CD4-positive, alpha-beta T cell treated with Interleukin-6 for 4 hours (primary cell): ENCODE measurements at regions not wholly inside any gene's neighbourhood (a gene's known extent, or its start where the extent isn't known, plus 50 kb on each side); places are given as distances from the start of the nearest gene placed in this dataset.
"Not testable (repeated sequence)": the region's sequence is repeated elsewhere in the genome, so short reads cannot be mapped to it uniquely, and the experiment has no call there.

Source experiments
- DNase-seq: peaks from one replicate; pipeline ENCODE4 v3.0.0-alpha.2; 2020; ENCODE audit warnings: mixed read lengths

DNA sequence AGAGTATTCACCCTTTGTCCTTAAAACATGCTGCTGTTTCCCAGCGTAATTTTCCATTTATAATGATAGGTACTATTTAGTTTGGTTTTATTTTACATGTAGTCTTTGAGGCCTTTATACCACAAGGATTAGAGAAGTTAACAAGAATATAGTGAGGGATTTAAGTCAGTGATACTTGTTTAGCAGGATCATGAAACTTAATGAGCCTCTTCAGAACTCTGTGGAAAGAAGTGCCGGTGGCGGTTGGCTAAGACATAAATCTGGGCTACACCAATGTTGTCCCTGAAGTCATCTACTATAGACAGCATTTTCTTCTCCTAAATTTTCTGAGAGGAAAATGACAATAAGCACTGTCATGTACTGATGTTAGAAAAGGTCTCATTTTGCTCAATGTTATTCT, 1226.0 kb upstream of the SEL1L start:
- no peak for DNase-seq

DNA sequence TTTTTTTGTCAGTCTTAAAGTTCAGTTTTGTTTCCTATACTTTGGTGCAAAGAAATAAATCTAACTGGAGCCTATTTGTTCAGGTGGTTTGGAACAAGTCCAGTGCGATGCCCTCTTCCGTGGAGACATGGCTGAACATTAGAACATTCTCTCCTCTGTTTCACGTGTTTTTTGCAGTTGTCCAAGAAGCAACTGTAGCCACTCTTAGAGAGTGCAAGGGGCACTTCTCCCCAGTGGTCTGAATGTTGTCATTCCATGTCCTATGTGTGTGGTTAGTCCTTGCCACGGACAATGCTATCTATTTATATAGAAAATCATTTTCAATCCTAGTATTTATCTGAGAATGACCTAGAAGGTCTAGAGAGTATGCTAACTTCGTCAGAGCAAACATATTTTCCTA, 1232.5 kb upstream of the SEL1L start:
- no peak for DNase-seq

DNA sequence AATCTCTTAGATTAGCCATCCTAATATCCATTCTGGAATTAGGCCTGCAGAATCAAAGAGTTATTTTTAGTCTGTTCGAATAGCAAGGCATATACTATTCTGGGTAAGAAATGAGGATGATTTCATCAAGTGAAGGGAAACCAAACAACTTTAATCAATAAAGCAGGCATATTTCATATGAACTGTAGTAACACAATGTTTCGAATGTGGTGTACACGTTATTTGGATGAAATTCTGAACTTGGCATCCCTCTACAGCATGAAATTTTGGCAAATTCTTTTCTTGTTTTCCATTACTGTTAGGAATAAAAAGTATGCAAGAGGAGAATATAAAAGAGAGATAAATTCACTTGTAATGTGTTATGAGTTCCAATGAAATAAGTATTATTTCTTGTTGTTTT, 1233.3 kb upstream of the SEL1L start:
- DNase-seq: no peak

DNA sequence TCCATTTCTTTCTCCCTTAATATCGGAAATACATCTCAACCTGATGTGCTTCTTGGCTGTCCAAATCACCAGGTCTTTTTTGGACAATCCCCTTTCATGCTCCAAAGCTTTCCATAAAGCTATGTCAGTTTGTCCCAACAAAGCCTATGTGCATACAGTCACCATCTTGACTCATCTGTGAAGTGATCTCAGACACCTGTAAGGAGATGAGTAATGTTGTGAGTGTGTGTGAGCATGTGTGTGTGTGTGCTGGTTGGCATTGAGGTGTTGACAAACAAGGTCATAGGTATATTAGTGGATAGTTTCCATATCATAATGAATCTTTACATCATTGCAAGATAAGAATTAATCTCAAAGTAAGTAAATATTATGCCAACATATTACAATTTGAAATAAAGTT, 1243.3 kb upstream of the SEL1L start:
- no peak for DNase-seq

DNA sequence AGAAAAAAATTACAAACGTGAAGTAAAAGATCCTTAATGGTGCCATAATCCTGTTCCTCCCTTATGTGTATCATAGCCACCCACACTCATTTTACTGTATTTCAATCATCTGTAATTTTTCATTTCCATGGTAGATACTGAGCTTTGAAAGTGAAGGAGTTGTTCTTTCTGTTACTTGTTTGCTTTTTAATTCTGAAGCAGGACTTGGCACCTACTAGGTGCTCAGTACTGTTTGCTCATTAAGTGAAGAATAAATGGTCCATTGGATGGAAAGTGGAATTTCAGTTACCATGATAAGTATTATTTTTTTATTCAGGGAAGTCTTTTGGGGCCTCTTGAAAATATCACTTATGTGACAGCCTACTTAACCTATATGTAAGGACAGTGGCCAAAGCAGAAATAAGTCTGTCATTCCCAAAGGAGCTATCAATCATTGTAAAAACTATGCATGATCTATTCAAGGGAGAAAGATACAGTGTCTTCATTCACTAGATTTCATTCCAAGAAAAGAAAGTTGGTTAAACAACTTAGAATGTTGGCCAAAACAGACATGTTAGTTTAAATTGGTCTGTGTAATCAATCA, 1244.4 kb upstream of the SEL1L start:
- no peak for DNase-seq

DNA sequence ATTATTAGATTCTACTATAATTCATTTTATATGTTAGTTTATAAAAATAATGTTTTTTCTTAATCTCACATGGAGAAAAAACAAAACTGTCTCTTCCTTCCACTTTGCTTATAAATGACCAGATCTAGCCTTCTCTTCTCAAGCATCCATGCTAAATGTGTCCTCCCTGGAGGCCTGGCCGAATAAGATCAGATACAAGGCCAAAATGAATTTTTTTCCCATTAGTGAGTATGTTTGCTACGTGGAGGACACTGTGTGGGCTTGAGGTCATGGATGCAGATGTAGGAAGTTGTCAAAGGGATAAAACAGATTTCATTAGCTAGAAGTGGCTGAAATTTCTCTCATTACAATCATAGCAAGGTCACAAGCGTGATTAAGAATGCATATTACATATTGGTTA, 1244.9 kb upstream of the SEL1L start:
- DNase-seq: no peak

DNA sequence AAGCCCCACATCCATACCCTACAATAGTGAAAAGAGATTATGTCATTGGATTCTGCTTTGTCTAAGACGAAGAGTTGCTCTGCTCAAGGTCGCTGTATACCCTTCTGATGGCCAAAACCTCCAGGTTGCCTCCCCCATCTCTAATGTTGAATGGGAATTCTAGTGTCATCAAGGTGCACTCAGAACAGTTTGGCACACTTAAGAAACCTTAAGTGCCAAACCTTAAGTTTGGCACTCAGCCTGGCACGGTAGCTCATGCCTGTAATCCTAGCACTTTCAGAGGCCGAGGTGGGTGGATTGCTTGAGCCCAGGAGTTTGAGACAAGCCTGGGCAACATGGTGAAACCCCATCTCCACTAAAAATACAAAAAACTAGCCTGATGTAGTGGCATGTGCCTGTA, 1245.6 kb upstream of the SEL1L start:
- DNase-seq: no peak

DNA sequence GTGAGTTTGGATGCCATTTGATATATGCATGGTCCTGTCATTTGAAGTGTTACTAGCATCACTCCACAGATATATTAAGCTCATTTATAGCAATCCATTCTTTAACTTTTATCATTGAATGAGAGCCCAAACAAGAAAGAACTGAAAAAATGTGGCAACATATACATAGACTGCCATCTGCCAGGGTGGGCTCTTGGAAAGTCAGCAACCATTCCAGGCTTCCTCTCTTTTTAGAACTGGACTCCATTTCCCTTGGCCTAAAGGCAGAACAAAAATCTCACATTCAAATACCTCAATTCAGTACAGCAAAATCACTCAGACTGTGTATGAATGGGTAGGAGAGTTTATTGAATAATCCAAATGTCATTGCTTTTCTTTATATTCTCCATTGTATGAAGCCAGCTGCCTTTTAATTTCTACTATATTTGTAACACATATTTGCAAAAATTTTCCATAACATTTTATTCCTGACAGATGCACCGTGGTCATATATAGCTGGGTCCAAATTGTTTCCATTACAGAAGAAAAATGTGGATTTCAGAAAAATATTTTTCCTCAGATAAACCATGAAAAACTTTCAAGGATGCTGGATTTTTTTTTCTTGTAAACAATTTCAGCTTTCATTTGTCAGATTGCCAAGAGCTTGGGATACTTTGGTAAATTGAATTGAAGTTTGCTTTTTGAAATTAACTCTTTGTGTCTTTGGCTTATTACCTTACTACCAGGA, 1252.3 kb upstream of the SEL1L start:
- no peak for DNase-seq

DNA sequence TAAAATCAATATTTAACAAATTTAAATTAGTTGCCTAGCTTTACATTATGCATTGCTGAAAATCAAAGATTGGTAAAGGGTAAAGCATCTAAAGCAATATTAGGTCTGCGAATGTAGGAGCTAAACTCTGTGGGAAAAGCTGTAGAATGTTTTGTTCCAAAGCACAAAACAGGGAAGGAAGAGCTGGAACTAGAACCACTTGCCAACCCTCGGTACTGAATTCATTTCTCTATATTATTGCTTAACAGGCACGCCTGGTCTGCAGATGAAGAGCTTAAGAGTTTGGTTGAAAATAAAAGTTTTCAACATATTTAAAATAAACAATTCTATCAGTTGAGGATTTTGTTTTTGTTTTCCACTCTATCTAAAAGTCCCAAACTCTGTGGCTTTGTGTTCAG, 1252.8 kb upstream of the SEL1L start:
- DNase-seq: no peak

DNA sequence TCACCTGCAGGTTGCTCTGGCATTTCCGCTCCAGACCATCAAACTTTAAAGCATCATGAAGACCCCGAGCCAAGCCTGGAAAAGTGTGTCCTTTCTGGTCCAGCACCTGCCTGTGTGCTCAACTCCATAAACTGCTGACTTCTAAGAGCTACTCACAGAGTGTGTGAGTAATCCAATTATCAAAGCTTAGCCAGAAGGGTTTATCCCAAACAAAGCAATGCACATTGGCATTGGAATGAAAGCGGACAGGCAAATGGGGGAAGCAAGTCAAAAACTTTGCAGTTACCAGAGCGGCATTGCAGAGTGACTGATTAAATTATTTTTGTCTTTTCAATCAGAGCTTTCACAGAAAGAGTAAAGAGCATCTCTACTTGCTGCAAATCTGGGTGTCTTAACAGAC, 1262.4 kb upstream of the SEL1L start:
- DNase-seq: no peak

DNA sequence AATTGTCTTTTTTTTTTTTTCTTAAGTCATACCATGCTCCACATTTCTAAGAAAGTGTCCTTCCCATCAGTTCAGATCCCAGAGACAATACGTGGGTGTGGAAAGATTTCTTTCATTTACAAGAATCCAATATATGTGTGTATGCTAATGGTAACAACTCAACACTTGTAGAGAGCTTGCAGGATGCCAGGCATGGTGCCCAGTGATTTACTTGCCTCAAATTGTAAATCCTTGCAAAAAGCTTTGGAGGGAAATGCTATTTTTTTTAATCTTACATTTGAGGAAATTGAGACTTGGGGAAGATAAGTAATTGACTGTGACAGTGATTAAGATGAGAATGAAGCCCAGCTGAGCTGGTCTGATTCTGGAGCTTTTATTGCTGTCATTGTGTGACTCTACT, 1264.6 kb upstream of the SEL1L start:
- DNase-seq: no peak

DNA sequence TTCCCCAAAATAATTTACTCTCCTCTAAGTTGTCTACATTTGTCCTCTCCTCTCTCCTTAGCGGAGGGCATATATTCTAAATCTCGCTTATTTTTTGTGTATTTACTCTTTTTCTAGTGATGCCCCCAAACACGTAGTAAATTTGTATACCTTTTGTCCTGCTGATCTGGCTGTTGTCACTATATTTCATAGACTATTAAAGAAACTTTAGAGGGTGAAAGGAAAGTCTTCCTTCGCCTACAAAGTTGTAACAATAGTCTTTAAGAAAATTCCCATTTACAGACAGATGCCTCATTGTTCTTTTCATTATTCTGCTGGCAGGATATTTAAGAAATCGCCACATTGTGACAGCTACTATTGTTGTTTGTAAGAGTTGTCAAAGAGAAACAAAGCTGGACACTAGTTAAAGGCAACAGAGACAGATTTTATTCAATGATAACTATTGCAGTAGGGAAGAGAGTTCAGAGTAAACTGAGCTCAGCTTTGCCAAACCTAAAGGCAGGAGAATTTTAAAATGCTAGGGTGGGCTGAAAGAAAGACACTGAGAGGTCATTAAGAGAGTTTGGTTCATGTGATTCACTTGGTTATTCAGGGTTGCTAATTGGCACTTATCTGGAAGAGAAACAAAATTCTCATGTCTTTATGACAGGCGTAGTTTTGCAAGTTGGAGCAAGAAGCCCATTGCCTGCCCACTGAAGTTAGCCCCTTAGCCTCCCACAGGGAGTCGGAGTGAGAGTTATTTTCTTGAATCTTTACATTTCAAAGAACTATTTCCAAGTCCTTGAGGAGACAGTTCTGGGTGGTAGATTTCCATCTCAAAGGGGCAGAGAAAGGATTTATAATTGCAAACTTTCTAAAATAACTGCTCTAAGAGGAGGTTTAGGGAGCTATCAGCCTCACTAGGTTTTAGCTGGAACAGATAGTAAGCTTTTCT, 1272.5 kb upstream of the SEL1L start:
- no peak for DNase-seq

DNA sequence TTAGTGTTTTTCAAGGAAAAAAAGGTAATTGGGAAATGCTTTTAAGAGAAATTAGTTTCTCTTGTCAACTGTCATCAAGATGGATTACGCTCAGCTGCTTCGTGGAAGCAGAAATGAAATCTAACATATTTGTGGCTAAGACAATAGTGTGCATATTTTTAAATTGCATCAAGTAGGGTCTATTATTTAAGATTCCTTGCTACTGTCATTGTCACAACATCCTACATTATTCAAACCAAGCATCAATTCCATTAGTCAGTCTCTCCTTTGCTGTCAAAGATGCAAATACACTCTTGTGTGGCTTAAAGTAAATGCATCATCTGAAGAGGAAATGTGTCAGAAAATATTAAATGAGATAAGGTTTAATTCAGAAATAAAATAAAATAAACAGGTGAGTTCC, 1277.6 kb upstream of the SEL1L start:
- DNase-seq: no peak

DNA sequence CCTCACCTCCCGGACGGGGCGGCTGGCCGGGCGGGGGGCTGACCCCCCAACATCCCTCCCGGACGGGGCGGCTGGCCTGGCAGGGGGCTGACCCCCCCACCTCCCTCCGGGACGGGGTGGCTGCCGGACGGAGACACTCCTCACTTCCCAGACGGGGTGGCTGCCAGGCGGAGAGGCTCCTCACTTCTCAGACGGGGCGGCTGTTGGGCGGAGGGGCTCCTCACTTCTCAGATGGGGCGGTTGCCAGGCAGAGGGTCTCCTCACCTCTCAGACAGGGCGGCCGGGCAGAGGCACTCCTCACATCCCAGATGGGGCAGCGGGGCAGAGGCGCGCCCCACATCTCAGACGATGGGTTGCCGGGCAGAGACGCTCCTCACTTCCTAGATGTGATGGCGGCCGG, 1280.7 kb upstream of the SEL1L start:
- DNase-seq: not testable (repeated sequence)

DNA sequence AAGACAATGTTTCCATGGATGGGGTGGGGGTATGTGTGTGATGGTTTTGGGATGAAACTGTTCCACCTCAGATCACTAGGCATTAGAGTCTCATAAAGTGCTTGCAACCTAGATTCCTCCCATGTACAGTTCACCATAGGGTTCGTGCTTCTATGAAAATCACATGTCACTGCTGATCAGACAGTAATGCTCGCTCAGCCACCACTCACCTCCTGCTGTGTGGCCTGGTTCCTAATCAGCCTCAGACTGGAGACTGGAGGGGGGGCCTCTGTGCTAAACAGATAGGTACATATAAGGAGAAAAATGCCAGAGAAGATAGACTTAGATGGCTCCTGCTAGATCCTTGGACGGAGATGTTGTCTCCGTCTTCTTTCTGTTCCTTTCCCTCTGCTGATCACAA, 1296.9 kb upstream of the SEL1L start:
- no peak for DNase-seq

DNA sequence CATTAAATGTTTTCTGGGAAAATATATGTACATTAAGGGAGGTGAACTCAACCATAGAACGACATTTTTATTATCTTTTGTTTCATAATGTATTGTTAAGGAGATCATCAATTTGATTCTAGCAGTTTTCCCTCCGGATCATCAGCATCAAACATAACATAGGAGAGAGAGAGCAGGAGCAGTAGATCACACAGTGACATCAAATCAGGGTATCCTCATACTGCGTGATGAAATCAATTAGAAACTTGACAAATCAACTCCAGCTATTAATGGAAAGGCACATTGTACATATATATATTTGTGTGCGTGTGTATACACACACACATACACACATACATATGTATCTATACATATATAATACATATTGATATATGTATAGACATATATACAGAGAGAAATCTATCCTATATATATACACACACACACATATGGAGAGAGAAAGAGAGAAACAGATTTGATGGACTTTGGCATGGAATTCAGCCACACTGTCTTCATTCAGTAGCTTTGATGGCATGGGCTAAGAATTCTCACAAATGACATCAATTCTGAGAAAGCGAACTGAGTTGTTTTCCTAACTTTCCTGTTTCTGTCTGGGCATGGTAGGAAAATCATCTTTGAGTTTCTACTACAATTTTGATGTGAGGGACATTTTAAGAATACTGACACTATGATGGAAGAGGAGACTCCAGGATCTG, 1302.8 kb upstream of the SEL1L start:
- DNase-seq: no peak

DNA sequence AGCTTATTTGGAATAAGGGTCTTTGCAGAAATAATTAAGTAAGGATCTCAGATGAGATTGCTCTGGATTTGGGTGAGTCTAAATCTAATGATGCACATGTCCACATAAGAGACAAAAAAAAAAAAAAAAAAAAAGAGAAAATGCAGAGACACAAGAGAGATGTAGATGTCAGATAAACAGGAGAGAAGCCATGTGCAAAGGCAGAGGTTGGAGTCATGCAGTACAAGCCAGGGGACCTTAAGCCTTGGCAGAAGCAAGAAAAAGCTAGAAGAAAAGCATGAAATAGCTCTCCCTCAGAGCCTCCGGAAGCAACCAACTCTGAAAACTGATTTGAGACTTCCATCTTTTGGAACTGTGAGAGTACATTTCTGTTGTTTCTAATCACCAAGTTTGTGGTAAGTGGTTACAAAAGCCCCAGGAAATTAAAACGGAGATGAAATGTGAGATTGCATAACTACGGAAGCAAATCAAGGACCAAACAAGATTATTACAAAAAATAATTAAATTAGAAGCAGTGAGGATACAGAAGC, 1304.0 kb upstream of the SEL1L start:
- DNase-seq: no peak

DNA sequence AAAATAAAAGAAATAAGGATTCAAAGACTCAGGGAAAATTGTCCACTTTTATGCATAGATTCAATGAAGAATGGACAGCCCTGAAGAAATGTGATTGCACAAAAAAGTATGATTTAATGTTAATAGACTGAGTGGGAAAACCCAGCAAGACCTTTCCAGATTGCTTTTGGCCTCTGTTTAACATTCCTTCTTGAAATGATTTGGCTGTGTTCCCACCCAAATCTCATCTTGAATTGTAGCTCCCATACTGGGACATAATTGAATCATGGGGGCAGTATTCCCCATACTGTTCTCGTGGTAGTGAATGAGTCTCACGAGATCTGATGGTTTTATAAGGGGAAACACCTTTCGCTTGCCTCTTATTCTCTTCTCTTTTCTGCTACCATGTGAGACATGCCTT, 1316.9 kb upstream of the SEL1L start:
- no peak for DNase-seq

DNA sequence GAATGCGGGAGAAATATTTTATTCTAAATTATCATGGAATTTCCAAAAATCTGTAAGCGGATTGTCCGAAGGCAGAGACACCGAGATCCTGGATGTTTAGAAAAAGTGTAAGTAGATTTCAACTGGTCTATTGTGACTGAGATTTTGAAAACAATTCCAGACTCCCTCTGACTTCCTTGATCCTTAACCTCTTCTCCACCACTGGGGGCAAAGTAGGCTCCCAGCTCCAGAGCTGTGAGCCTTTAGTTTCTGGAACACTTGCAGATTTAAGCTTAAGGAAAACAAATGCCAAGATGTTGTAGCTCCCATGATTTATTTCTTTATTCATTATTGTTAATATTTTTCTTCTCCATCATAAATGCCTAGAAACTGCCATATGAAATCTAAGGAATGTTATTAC, 1320.5 kb upstream of the SEL1L start:
- DNase-seq: no peak

DNA sequence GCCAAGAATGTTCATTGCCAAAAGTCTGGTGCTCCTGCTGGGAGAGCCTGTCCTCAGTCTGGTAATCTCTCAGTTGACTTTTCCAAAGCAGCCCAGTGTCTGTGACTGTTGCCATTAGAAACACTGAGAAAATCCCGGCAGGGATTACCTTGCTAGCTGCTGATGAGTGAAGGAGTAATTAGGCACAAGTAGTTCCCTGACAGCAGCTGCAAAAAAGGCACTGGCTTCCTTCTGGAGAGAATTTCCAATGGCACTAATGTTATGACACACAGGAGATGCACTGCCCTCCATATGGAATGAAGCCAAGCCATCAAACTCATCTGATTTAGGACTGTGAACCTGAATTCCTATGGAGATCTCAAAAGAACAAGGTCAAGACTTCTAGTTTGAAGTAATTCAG, 1321.2 kb upstream of the SEL1L start:
- no peak for DNase-seq

DNA sequence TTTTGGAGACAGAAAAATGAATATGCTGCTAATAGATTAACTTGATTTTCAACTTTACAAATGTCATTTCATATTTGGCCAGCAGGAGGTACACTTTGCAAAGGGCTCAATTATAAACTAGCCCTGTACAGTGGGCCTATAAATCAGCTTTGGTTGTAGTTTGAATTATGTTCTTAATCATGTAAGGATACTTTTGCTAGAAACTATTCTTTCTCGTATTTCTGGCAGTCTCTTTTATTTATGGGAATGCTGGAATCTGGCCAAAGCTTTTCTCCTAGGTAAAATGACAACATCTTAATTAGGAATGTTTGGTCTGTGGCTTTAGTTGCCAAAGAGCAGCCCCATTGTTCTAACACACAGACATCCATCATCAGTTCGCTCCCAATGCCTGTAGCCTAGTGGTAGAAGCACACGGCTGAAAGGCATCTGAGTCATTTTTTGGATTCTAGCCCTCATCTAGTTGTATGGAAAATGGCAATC, 1322.3 kb upstream of the SEL1L start:
- no peak for DNase-seq

DNA sequence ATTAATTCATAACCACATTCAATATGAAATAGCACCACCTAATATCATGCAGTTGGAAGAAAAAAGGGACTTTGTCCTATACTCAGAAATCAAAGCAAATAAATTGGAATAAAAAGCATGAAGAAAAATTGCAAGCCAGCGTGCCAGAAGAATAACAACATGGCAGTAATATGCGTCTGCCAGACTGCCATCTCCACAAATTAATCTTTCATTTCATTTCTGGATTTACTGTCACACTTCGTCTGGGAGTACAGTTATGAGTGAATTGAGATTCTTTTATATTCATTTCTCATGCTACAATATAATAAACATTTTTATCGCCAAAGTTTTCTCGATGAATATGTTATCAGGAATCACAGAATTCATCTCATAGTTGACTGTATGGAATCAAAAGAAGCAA, 1327.7 kb upstream of the SEL1L start:
- DNase-seq: no peak

DNA sequence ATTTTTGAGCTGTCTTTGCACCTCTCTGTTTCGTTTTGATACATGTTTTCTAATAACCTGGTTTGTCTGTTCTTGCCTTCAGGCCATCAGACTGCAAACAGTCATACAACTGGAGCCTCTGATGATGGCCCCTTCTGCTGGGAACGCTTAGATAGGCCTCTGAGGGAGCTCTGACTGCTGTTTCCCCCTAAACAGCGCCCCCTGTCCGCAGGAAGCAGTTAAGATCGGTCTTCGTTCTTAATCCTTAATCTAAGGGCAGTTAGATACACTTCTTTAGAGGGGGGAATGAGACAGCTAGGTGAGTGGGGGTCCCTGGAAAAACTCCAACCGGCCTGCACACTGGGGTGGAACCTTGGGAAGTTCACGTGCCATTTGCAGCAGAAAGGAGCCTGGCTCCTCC, 1338.8 kb upstream of the SEL1L start:
- DNase-seq: no peak
